GM23338 (cell line): ENCODE measurements at regions not wholly inside any gene's neighbourhood (a gene's known extent, or its start where the extent isn't known, plus 50 kb on each side); places are given as distances from the start of the nearest gene placed in this dataset.

ENCODE experiments used
- ATAC-seq: fragments of 200-7000 bp; cut with Tn5 transposase; 3 replicates; pipeline ENCODE4 v1.9.1; 2020
- DNase-seq: peaks from one replicate; pipeline ENCODE4 v3.0.0-alpha.2; 2015; ENCODE audit warnings: low spot score
- H2AFZ ChIP-seq: fragments of 200-600 bp; sonication (generic); 2 replicates; pipeline ENCODE4 v1.8.0; 2016; ENCODE audit warnings: antibody characterized with exemption, mild to moderate bottlenecking, moderate library complexity
- H3F3A ChIP-seq: fragments of 200-600 bp; sonication (generic); replicated peaks from 2 replicates; pipeline ENCODE4 v1.8.0; 2017; ENCODE audit warnings: antibody characterized with exemption, mixed run types, low read depth
- H3K27ac ChIP-seq: fragments of 200-600 bp; sonication (generic); 2 replicates; pipeline ENCODE4 v1.6.1; 2016; ENCODE audit warnings: low read depth
- H3K27me3 ChIP-seq: fragments of 200-600 bp; sonication (generic); 2 replicates; pipeline ENCODE4 v1.8.0; 2016; ENCODE audit warnings: mild to moderate bottlenecking, mixed run types, moderate library complexity; ENCODE audit not compliant: insufficient read depth
- H3K36me3 ChIP-seq: fragments of 200-600 bp; sonication (generic); 2 replicates; pipeline ENCODE4 v1.8.0; 2016; ENCODE audit warnings: mild to moderate bottlenecking; ENCODE audit not compliant: insufficient read depth
- H3K4me1 ChIP-seq: fragments of 200-600 bp; sonication (generic); 2 replicates; pipeline ENCODE4 v1.8.0; 2016; ENCODE audit warnings: mild to moderate bottlenecking, moderate library complexity; ENCODE audit not compliant: insufficient read depth
- H3K4me2 ChIP-seq: fragments of 200-600 bp; sonication (generic); 2 replicates; pipeline ENCODE4 v1.7.1; 2017; ENCODE audit warnings: mixed run types
- H3K4me3 ChIP-seq: fragments of 200-600 bp; sonication (generic); 2 replicates; pipeline ENCODE4 v1.6.1; 2016; ENCODE audit warnings: mixed run types
- H3K79me2 ChIP-seq: fragments of 200-600 bp; sonication (generic); replicated peaks from 2 replicates; pipeline ENCODE4 v1.8.0; 2017; ENCODE audit warnings: mild to moderate bottlenecking; ENCODE audit not compliant: insufficient read depth
- H3K9me2 ChIP-seq: fragments of 200-600 bp; sonication (generic); 2 replicates; pipeline ENCODE4 v1.8.0; 2017; ENCODE audit not compliant: insufficient read depth
- H4K20me1 ChIP-seq: fragments of 200-600 bp; sonication (generic); replicated peaks from 2 replicates; pipeline ENCODE4 v1.8.0; 2017; ENCODE audit warnings: mild to moderate bottlenecking; ENCODE audit not compliant: insufficient read depth
- H3K27ac Mint-ChIP-seq: 2 replicates; pipeline ENCODE4 v1.8.0; 2020; ENCODE audit warnings: inconsistent platforms, mild to moderate bottlenecking, moderate library complexity, mixed read lengths
- H3K27me3 Mint-ChIP-seq: 3 replicates; pipeline ENCODE4 v1.8.0; 2022; ENCODE audit warnings: low read depth, mild to moderate bottlenecking, moderate library complexity, mixed read lengths, inconsistent platforms; ENCODE audit not compliant: insufficient read depth, poor library complexity
- H3K36me3 Mint-ChIP-seq: 3 replicates; pipeline ENCODE4 v1.8.0; 2021; ENCODE audit warnings: low read depth, mild to moderate bottlenecking, inconsistent platforms, moderate library complexity, mixed read lengths
- H3K4me1 Mint-ChIP-seq: 3 replicates; pipeline ENCODE4 v1.8.0; 2020; ENCODE audit warnings: mild to moderate bottlenecking, inconsistent platforms, mixed read lengths
- H3K4me3 Mint-ChIP-seq: 3 replicates; pipeline ENCODE4 v1.8.0; 2021; ENCODE audit warnings: moderate library complexity, mild to moderate bottlenecking, inconsistent platforms, mixed read lengths
- H3K9me3 Mint-ChIP-seq: 3 replicates; pipeline ENCODE4 v1.8.0; 2020; ENCODE audit warnings: moderate library complexity, mild to moderate bottlenecking, inconsistent platforms, mixed read lengths
- EZH2 ChIP-seq: fragments of 200-600 bp; sonication (generic); IDR thresholded peaks from one replicate; pipeline ENCODE4 v1.8.0; 2017; ENCODE audit warnings: antibody characterized with exemption, mild to moderate bottlenecking, low read depth; ENCODE audit not compliant: unreplicated experiment
- STAT1 ChIP-seq: IDR thresholded peaks from one replicate; pipeline ENCODE4 v1.6.1; 2016; ENCODE audit warnings: antibody characterized with exemption; ENCODE audit not compliant: unreplicated experiment
- ZNF114 ChIP-seq: fragments of 250-450 bp; sonication (Bioruptor Pico); IDR thresholded peaks from 2 replicates; pipeline ENCODE4 v1.5.0; 2020; ENCODE audit warnings: mild to moderate bottlenecking, moderate library complexity
- ZNF331 ChIP-seq: fragments of 250-450 bp; sonication (Bioruptor Pico); IDR thresholded peaks from 2 replicates; pipeline ENCODE4 v1.5.0; 2020; ENCODE audit warnings: low read depth, mild to moderate bottlenecking, moderate library complexity
- ZNF462 ChIP-seq: fragments of 250-450 bp; sonication (Bioruptor Pico); IDR thresholded peaks from 2 replicates; pipeline ENCODE4 v1.5.0; 2020; ENCODE audit warnings: mild to moderate bottlenecking, moderate library complexity
- TF ChIP-seq, protein P1 (sequence below): IDR thresholded peaks from 2 replicates; pipeline ENCODE4 v1.6.1; 2016; ENCODE audit warnings: antibody characterized with exemption

- H3K4me2 ChIP-seq, result no peak overlapping the region
- H3K9me3 Mint-ChIP-seq, result no peaks in the 10 kb centered on the region
- no peak for ATAC-seq
- no peaks in the 10 kb centered on the region; the same call in 1 of the 3 replicates for H3K36me3 Mint-ChIP-seq
- no peak overlapping the region for H3K27ac ChIP-seq
- no peaks in the 10 kb centered on the region for H3K27me3 Mint-ChIP-seq
- no peaks in the 10 kb centered on the region for H3K27me3 ChIP-seq
- no peaks in the 10 kb centered on the region for H3K79me2 ChIP-seq
- no peaks in the 10 kb centered on the region for H3K4me1 ChIP-seq
- no peak overlapping the region for H3K27ac Mint-ChIP-seq
- no peak for DNase-seq
- H3K4me3 Mint-ChIP-seq, result no peak overlapping the region
- peaks cover 3% of the 10 kb centered on the region; the same call in 2 of the 3 replicates for H3K4me1 Mint-ChIP-seq
- H4K20me1 ChIP-seq, result no peaks in the 10 kb centered on the region
- H2AFZ ChIP-seq, result no peak overlapping the region
- TF ChIP-seq, protein P1, sequence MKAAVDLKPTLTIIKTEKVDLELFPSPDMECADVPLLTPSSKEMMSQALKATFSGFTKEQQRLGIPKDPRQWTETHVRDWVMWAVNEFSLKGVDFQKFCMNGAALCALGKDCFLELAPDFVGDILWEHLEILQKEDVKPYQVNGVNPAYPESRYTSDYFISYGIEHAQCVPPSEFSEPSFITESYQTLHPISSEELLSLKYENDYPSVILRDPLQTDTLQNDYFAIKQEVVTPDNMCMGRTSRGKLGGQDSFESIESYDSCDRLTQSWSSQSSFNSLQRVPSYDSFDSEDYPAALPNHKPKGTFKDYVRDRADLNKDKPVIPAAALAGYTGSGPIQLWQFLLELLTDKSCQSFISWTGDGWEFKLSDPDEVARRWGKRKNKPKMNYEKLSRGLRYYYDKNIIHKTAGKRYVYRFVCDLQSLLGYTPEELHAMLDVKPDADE, result no peak
- TF ChIP-seq ZNF462 (no peak), ZNF114 (CRISPR knock-in tag) (no peak), STAT1 (no peak)
- H3K9me2 ChIP-seq, result no peaks in the 10 kb centered on the region
- no peaks in the 10 kb centered on the region for H3F3A ChIP-seq
- no peak overlapping the region for H3K4me3 ChIP-seq
- H3K36me3 ChIP-seq, result no peaks in the 10 kb centered on the region
Observed at GRCh38 chrX:13208281-13208935, 111.4 kb downstream of the ATXN3L start.

- ATAC-seq, result no peak
- Mint-ChIP-seq H3K27me3 (peaks cover 8% of the 10 kb centered on the region), H3K27ac (no peak overlapping the region), H3K9me3 (peaks cover 3% of the 10 kb centered on the region; the same call in 2 of the 3 replicates), H3K4me1 (peaks cover 27% of the 10 kb centered on the region), H3K36me3 (peaks cover 8% of the 10 kb centered on the region), H3K4me3 (no peak overlapping the region)
- H3K4me3 ChIP-seq, result no peak overlapping the region
- peaks cover 22% of the 10 kb centered on the region for H3K4me1 ChIP-seq
- H3K27ac ChIP-seq, result no peak overlapping the region
- H3K79me2 ChIP-seq, result no peaks in the 10 kb centered on the region
- H3K9me2 ChIP-seq, result no peaks in the 10 kb centered on the region
- H4K20me1 ChIP-seq, result no peaks in the 10 kb centered on the region
- TF ChIP-seq, protein P1, result no peak
- no peak for TF ChIP-seq STAT1
- TF ChIP-seq EZH2, result no peak
- TF ChIP-seq ZNF331, result no peak
- no peak overlapping the region for H2AFZ ChIP-seq
- no peak overlapping the region for H3K4me2 ChIP-seq
- DNase-seq, result no peak
- H3K27me3 ChIP-seq, result no peaks in the 10 kb centered on the region
- H3F3A ChIP-seq, result no peaks in the 10 kb centered on the region; the same call in 1 of the 2 replicates
- no peaks in the 10 kb centered on the region for H3K36me3 ChIP-seq
Observed at GRCh38 chrX:13203271-13203670, 116.6 kb downstream of the ATXN3L start.
